HEK293 (cell line): ENCODE measurements at regions not wholly inside any gene's neighbourhood (a gene's known extent, or its start where the extent isn't known, plus 50 kb on each side); places are given as distances from the start of the nearest gene placed in this dataset.

ENCODE experiments used
- CTCF ChIA-PET: fragments of 350-600 bp; formaldehyde crosslinking; extraction: SDS; loops from one replicate; lab custom pipeline; 2021; ENCODE audit warnings: antibody characterized with exemption; lab: Yijun Ruan, JAX
- POLR2A ChIA-PET: fragments of 300-600 bp; formaldehyde crosslinking; extraction: SDS; loops from one replicate; lab custom pipeline; 2020; ENCODE audit warnings: antibody characterized with exemption, inconsistent platforms; lab: Yijun Ruan, JAX
- H3K27ac ChIP-seq: fragments of 200-500 bp; sonication (Bioruptor generic); 2 replicates; pipeline ENCODE4 v1.5.1; 2014; ENCODE audit warnings: low read depth, low read length, control low read depth, inconsistent platforms; ENCODE audit errors: extremely low read depth
- H3K36me3 ChIP-seq, 2 experiments: fragments of 200-500 bp in 1 of 2; sonication (Bioruptor generic) in 1 of 2; 1 replicate in 1 of 2; 2 replicates in 1 of 2; pipeline ENCODE4 v1.5.1; 2014 to 2017; ENCODE audit warnings: inconsistent platforms in 2 of 2, low read length in 2 of 2; ENCODE audit not compliant: control insufficient read depth in 2 of 2, insufficient read depth in 1 of 2
- H3K4me1 ChIP-seq: fragments of 200-500 bp; sonication (Bioruptor generic); 2 replicates; pipeline ENCODE4 v1.5.1; 2014; ENCODE audit warnings: mild to moderate bottlenecking, low read length, inconsistent platforms; ENCODE audit not compliant: control insufficient read depth, insufficient read depth
- H3K4me3 ChIP-seq: 2 replicates; pipeline ENCODE4 v1.5.1; 2011; ENCODE audit warnings: low read depth, mild to moderate bottlenecking, control low read depth, low read length, moderate library complexity
- H3K9me3 ChIP-seq: fragments of 200-500 bp; sonication (Bioruptor generic); 2 replicates; pipeline ENCODE4 v1.5.1; 2014; ENCODE audit warnings: low read depth, low read length, inconsistent platforms; ENCODE audit not compliant: control insufficient read depth, insufficient read depth
- BCL11A ChIP-seq: fragments of 450-650 bp; formaldehyde crosslinking; IDR thresholded peaks from 2 replicates; pipeline ENCODE4 v1.5.1; 2016; ENCODE audit warnings: low read depth, missing biosample characterization, missing genetic modification characterization
- HIC1 ChIP-seq: fragments of 450-650 bp; formaldehyde crosslinking; IDR thresholded peaks from 2 replicates; pipeline ENCODE4 v1.5.1; 2016; ENCODE audit warnings: missing biosample characterization, missing genetic modification characterization
- SP3 ChIP-seq: fragments of 450-650 bp; formaldehyde crosslinking; IDR thresholded peaks from 2 replicates; pipeline ENCODE4 v1.5.1; 2016; ENCODE audit warnings: missing biosample characterization, missing genetic modification characterization
- WT1 ChIP-seq: fragments of 450-650 bp; formaldehyde crosslinking; IDR thresholded peaks from 2 replicates; pipeline ENCODE4 v1.5.1; 2016; ENCODE audit warnings: missing biosample characterization, missing genetic modification characterization
- ZBTB48 ChIP-seq: fragments of 450-650 bp; formaldehyde crosslinking; IDR thresholded peaks from 2 replicates; pipeline ENCODE4 v1.5.1; 2016; ENCODE audit warnings: missing biosample characterization, missing genetic modification characterization
- ZBTB7A ChIP-seq: fragments of 450-650 bp; formaldehyde crosslinking; IDR thresholded peaks from 2 replicates; pipeline ENCODE4 v1.5.1; 2016; ENCODE audit warnings: low read depth, missing biosample characterization, missing genetic modification characterization
- ZFHX2 ChIP-seq: fragments of 450-650 bp; formaldehyde crosslinking; conservative IDR thresholded peaks from 2 replicates; pipeline ENCODE4 v1.5.1; 2016; ENCODE audit warnings: missing biosample characterization, missing genetic modification characterization
- ZNF114 ChIP-seq: fragments of 450-650 bp; formaldehyde crosslinking; IDR thresholded peaks from 2 replicates; pipeline ENCODE4 v1.5.0; 2017; ENCODE audit warnings: missing biosample characterization, missing genetic modification characterization
- ZNF132 ChIP-seq: fragments of 450-650 bp; formaldehyde crosslinking; IDR thresholded peaks from 2 replicates; pipeline ENCODE4 v1.5.1; 2017; ENCODE audit warnings: missing biosample characterization, missing genetic modification characterization, borderline replicate concordance
- ZNF140 ChIP-seq: fragments of 450-650 bp; formaldehyde crosslinking; IDR thresholded peaks from 2 replicates; pipeline ENCODE4 v1.5.1; 2016; ENCODE audit warnings: missing biosample characterization, missing genetic modification characterization
- ZNF155 ChIP-seq: fragments of 450-650 bp; formaldehyde crosslinking; IDR thresholded peaks from 2 replicates; pipeline ENCODE4 v1.5.1; 2016; ENCODE audit warnings: missing biosample characterization, missing genetic modification characterization
- ZNF18 ChIP-seq: fragments of 450-650 bp; formaldehyde crosslinking; IDR thresholded peaks from 2 replicates; pipeline ENCODE4 v1.5.1; 2016; ENCODE audit warnings: missing biosample characterization, missing genetic modification characterization
- ZNF211 ChIP-seq: fragments of 450-650 bp; formaldehyde crosslinking; IDR thresholded peaks from 2 replicates; pipeline ENCODE4 v1.5.1; 2016; ENCODE audit warnings: low read depth, missing biosample characterization, missing genetic modification characterization
- ZNF214 ChIP-seq: fragments of 450-650 bp; formaldehyde crosslinking; IDR thresholded peaks from 2 replicates; pipeline ENCODE4 v1.5.1; 2017; ENCODE audit warnings: missing biosample characterization, mild to moderate bottlenecking, missing genetic modification characterization, borderline replicate concordance
- ZNF473 ChIP-seq: fragments of 450-650 bp; formaldehyde crosslinking; IDR thresholded peaks from 2 replicates; pipeline ENCODE4 v1.5.1; 2017; ENCODE audit warnings: missing biosample characterization, missing genetic modification characterization
- ZNF521 ChIP-seq: fragments of 450-650 bp; formaldehyde crosslinking; IDR thresholded peaks from 2 replicates; pipeline ENCODE4 v1.5.1; 2017; ENCODE audit warnings: missing biosample characterization, mild to moderate bottlenecking, missing genetic modification characterization
- ZNF624 ChIP-seq: fragments of 450-650 bp; formaldehyde crosslinking; IDR thresholded peaks from 2 replicates; pipeline ENCODE4 v1.5.1; 2017; ENCODE audit warnings: missing biosample characterization, missing genetic modification characterization
- ZNF654 ChIP-seq: fragments of 450-650 bp; formaldehyde crosslinking; IDR thresholded peaks from 2 replicates; pipeline ENCODE4 v1.5.1; 2016; ENCODE audit warnings: low read depth, missing biosample characterization, missing genetic modification characterization
- ZSCAN23 ChIP-seq: fragments of 450-650 bp; formaldehyde crosslinking; IDR thresholded peaks from 2 replicates; pipeline ENCODE4 v1.5.1; 2016; ENCODE audit warnings: missing biosample characterization, missing genetic modification characterization
- TF ChIP-seq, protein P1 (sequence below): fragments of 450-650 bp; formaldehyde crosslinking; IDR thresholded peaks from 2 replicates; pipeline ENCODE4 v1.5.1; 2016; ENCODE audit warnings: missing biosample characterization, missing genetic modification characterization
- TF ChIP-seq, protein P2 (sequence below): fragments of 450-650 bp; formaldehyde crosslinking; IDR thresholded peaks from 2 replicates; pipeline ENCODE4 v1.5.1; 2016; ENCODE audit warnings: missing biosample characterization, missing genetic modification characterization

GRCh38 chr18:24770311-24771024, 310.0 kb downstream of the HRH4 start:
- CTCF ChIA-PET: no interaction called here

DNA sequence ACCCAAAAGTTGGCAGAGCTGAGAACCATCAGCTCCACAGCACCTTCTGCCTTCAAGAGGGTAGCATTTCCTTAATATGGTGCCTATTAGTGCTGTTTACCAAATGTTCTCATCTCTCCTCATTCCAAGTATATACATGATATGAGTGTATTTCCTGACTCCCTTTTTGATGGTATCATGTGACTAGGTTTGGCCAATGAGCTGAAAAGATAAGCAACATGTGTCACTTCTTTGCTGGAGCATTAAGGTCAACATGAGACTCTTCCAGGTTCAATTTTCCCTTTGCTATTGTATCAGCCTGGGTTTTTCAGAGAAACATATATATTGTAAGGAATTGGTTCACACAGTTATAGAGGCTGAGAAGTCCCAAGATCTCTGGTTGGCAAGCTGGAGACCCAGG, 310.9 kb downstream of the HRH4 start:
- Histone ChIP-seq H3K36me3 (no peaks in the 10 kb centered on the region), H3K9me3 (no peaks in the 10 kb centered on the region), H3K27ac (no peak overlapping the region), H3K4me1 (no peaks in the 10 kb centered on the region), H3K4me3 (no peak overlapping the region)
- ChIA-PET POLR2A (no interaction called here), CTCF (no interaction called here)
- TF ChIP-seq ZNF132 (tag by site-specific recombination) (no peak), ZNF18 (tag by site-specific recombination) (no peak), WT1 (tag by site-specific recombination) (no peak), ZNF114 (tag by site-specific recombination) (no peak), SP3 (tag by site-specific recombination) (no peak), ZNF211 (no peak), ZNF473 (tag by site-specific recombination) (no peak), ZNF624 (tag by site-specific recombination) (no peak)
- TF ChIP-seq, protein P1, sequence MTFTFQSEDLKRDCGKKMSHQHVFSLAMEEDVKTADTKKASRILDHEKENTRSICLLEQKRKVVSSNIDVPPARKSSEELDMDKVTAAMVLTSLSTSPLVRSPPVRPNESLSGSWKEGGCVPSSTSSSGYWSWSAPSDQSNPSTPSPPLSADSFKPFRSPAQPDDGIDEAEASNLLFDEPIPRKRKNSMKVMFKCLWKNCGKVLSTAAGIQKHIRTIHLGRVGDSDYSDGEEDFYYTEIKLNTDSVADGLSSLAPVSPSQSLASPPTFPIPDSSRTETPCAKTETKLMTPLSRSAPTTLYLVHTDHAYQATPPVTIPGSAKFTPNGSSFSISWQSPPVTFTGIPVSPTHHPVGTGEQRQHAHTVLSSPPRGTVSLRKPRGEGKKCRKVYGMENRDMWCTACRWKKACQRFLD: no peak

More at GRCh38 chr18:24770311-24771024, 310.0 kb downstream of the HRH4 start:
- Histone ChIP-seq H3K4me3 (no peak overlapping the region), H3K27ac (no peak overlapping the region), H3K36me3 (no peaks in the 10 kb centered on the region), H3K9me3 (no peaks in the 10 kb centered on the region), H3K4me1 (no peaks in the 10 kb centered on the region)
- TF ChIP-seq ZNF155 (tag by site-specific recombination) (no peak), ZFHX2 (tag by site-specific recombination) (no peak), ZNF214 (tag by site-specific recombination) (no peak), ZBTB7A (tag by site-specific recombination) (no peak), ZNF654 (tag by site-specific recombination) (no peak), ZNF114 (tag by site-specific recombination) (no peak), ZSCAN23 (tag by site-specific recombination) (no peak), BCL11A (tag by site-specific recombination) (no peak), ZBTB48 (no peak), ZNF140 (no peak), HIC1 (tag by site-specific recombination) (no peak), ZNF521 (no peak)
- TF ChIP-seq, protein P2, sequence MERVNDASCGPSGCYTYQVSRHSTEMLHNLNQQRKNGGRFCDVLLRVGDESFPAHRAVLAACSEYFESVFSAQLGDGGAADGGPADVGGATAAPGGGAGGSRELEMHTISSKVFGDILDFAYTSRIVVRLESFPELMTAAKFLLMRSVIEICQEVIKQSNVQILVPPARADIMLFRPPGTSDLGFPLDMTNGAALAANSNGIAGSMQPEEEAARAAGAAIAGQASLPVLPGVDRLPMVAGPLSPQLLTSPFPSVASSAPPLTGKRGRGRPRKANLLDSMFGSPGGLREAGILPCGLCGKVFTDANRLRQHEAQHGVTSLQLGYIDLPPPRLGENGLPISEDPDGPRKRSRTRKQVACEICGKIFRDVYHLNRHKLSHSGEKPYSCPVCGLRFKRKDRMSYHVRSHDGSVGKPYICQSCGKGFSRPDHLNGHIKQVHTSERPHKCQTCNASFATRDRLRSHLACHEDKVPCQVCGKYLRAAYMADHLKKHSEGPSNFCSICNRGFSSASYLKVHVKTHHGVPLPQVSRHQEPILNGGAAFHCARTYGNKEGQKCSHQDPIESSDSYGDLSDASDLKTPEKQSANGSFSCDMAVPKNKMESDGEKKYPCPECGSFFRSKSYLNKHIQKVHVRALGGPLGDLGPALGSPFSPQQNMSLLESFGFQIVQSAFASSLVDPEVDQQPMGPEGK: no peak
- POLR2A ChIA-PET: no interaction called here
